ENCODE measurements at regions not wholly inside any gene's neighbourhood (a gene's known extent, or its start where the extent isn't known, plus 50 kb on each side); places are given as distances from the start of the nearest gene placed in this dataset.

GRCh38 chr6:165959627-165960026 is 208.0 kb downstream of the TBXT start:
- TF ChIP-seq EZH2 (IDR thresholded peaks at IDR 0.05; ENCODE audit: insufficient read depth, poor library complexity, severe bottlenecking) (no peak), EZH2phosphoT487 (IDR thresholded peaks at IDR 0.05; ENCODE audit: insufficient read depth, low read depth) (no peak)
